ENCODE measurements at regions not wholly inside any gene's neighbourhood (a gene's known extent, or its start where the extent isn't known, plus 50 kb on each side); places are given as distances from the start of the nearest gene placed in this dataset.

- Histone ChIP-seq H3K4me2 (ENCODE audit: low read length) (no peak overlapping the region), H3K4me1 (ENCODE audit: insufficient read depth, low read length) (no peaks in the 10 kb centered on the region), H3K9ac (ENCODE audit: low read length) (no peak overlapping the region), H2AFZ (ENCODE audit: low read length) (no peak overlapping the region), H4K20me1 (ENCODE audit: low read length) (no peaks in the 10 kb centered on the region), H3K9me3 (ENCODE audit: low read length) (no peaks in the 10 kb centered on the region), H3K36me3 (ENCODE audit: low read depth, low read length) (no peaks in the 10 kb centered on the region), H3K27me3 (ENCODE audit: low read length) (no peaks in the 10 kb centered on the region), H3F3A (ENCODE audit: low read length, unreplicated experiment) (no peaks in the 10 kb centered on the region), H3K4me3 (ENCODE audit: low read length) (no peak overlapping the region), H3K79me2 (ENCODE audit: low read length) (no peaks in the 10 kb centered on the region), H3K9me2 (replicated peaks; ENCODE audit: low read length) (no peaks in the 10 kb centered on the region), H3K27ac (ENCODE audit: low read length) (no peak overlapping the region)
- ChIA-PET CTCF (no interaction called here), POLR2A (ENCODE audit: unreplicated experiment) (no interaction called here)
- TF ChIP-seq EZH2 (IDR thresholded peaks at IDR 0.05; ENCODE audit: low read length, unreplicated experiment) (no peak), CTCF (conservative IDR thresholded peaks at IDR 0.05; ENCODE audit: low read depth, low read length) (no peak)
- intact Hi-C loops (cut with micrococcal nuclease): no loop called here
- DNase-seq (no peak), ATAC-seq (no peak)
- BruUV-seq (replicated peaks): no TSS peak
These were observed 260.2 kb upstream of the DYNLRB2 start for GRCh38 chr16:80280557-80280956.

- TF ChIP-seq CTCF (conservative IDR thresholded peaks at IDR 0.05; ENCODE audit: low read depth, low read length): no peak
- TF ChIP-seq EZH2phosphoT487 (IDR thresholded peaks at IDR 0.05; ENCODE audit: borderline replicate concordance, low read length): no peak
- TF ChIP-seq EZH2 (IDR thresholded peaks at IDR 0.05; ENCODE audit: low read length, unreplicated experiment): no peak
- Histone ChIP-seq H3K4me3 (ENCODE audit: low read length) (no peak overlapping the region), H3K9me2 (replicated peaks; ENCODE audit: low read length) (no peaks in the 10 kb centered on the region), H2AFZ (ENCODE audit: low read length) (no peak overlapping the region), H3K9ac (ENCODE audit: low read length) (no peak overlapping the region), H3K27ac (ENCODE audit: low read length) (no peak overlapping the region), H3K79me2 (ENCODE audit: low read length) (no peaks in the 10 kb centered on the region), H3K9me3 (ENCODE audit: low read length) (no peaks in the 10 kb centered on the region), H3F3A (ENCODE audit: low read length, unreplicated experiment) (no peaks in the 10 kb centered on the region), H3K27me3 (ENCODE audit: low read length) (no peaks in the 10 kb centered on the region), H4K20me1 (ENCODE audit: low read length) (no peaks in the 10 kb centered on the region), H3K36me3 (ENCODE audit: low read depth, low read length) (no peaks in the 10 kb centered on the region), H3K4me1 (ENCODE audit: insufficient read depth, low read length) (no peaks in the 10 kb centered on the region), H3K4me2 (ENCODE audit: low read length) (no peak overlapping the region)
- BruUV-seq (replicated peaks): no TSS peak
- DNase-seq (no peak), ATAC-seq (no peak)
- intact Hi-C loops (cut with micrococcal nuclease): no loop called here
- ChIA-PET CTCF (no interaction called here), POLR2A (ENCODE audit: unreplicated experiment) (no interaction called here)
These were observed 261.1 kb upstream of the DYNLRB2 start for GRCh38 chr16:80279656-80280055.

GRCh38 chr16:80277182-80277581 lies 263.6 kb upstream of the DYNLRB2 start:
- H3K9me3 ChIP-seq (ENCODE audit: low read length): no peaks in the 10 kb centered on the region
- TF ChIP-seq CTCF (conservative IDR thresholded peaks at IDR 0.05; ENCODE audit: low read depth, low read length) (no peak), EZH2 (IDR thresholded peaks at IDR 0.05; ENCODE audit: low read length, unreplicated experiment) (no peak)
- no peak for ATAC-seq
- H3K4me1 ChIP-seq (ENCODE audit: insufficient read depth, low read length): no peaks in the 10 kb centered on the region
- BruUV-seq (replicated peaks): no TSS peak
- no peaks in the 10 kb centered on the region for H3K79me2 ChIP-seq (ENCODE audit: low read length)
- H4K20me1 ChIP-seq (ENCODE audit: low read length): no peaks in the 10 kb centered on the region
- no peak overlapping the region for H3K4me3 ChIP-seq (ENCODE audit: low read length)
- ChIA-PET POLR2A (ENCODE audit: unreplicated experiment) (no interaction called here), CTCF (no interaction called here)
- H3K36me3 ChIP-seq (ENCODE audit: low read depth, low read length): no peaks in the 10 kb centered on the region
- no peak for DNase-seq
- no peaks in the 10 kb centered on the region for H3K27me3 ChIP-seq (ENCODE audit: low read length)
- no peak overlapping the region for H2AFZ ChIP-seq (ENCODE audit: low read length)
- H3K9ac ChIP-seq (ENCODE audit: low read length): no peak overlapping the region
- no peaks in the 10 kb centered on the region for H3F3A ChIP-seq (ENCODE audit: low read length, unreplicated experiment)
- no peak overlapping the region for H3K27ac ChIP-seq (ENCODE audit: low read length)
- intact Hi-C loops (cut with micrococcal nuclease): no loop called here
- no peak overlapping the region for H3K4me2 ChIP-seq (ENCODE audit: low read length)
- H3K9me2 ChIP-seq (replicated peaks; ENCODE audit: low read length): no peaks in the 10 kb centered on the region

All from PC-3 (cell line).